Liver (tissue), 8 donors: ENCODE measurements at regions not wholly inside any gene's neighbourhood (a gene's known extent, or its start where the extent isn't known, plus 50 kb on each side); places are given as distances from the start of the nearest gene placed in this dataset.
"Not testable (repeated sequence)": the region's sequence is repeated elsewhere in the genome, so short reads cannot be mapped to it uniquely, and the experiment has no call there.

Experiments used
- DNase-seq: peaks from one replicate; pipeline ENCODE4 v3.0.0-alpha.2; 2017; ENCODE audit warnings: low spot score
- H3K27ac ChIP-seq, 2 donors: one replicate each; pipeline ENCODE4 v1.7.0; 2013; ENCODE audit warnings: inconsistent platforms in 2 of 2, low read length in 2 of 2, control low read depth in 1 of 2, low read depth in 1 of 2, mild to moderate bottlenecking in 1 of 2
- H3K27me3 ChIP-seq, 4 donors: one replicate each; pipeline versions ENCODE4 v1.6.1 to v1.7.0; 2013; ENCODE audit warnings: low read length in 3 of 4, inconsistent platforms in 1 of 4, mild to moderate bottlenecking in 1 of 4, moderate library complexity in 1 of 4; ENCODE audit not compliant: control insufficient read depth in 4 of 4, insufficient read depth in 4 of 4
- H3K36me3 ChIP-seq, 4 donors: one replicate each; pipeline versions ENCODE4 v1.6.1 to v1.7.0; 2013; ENCODE audit warnings: low read length in 3 of 4, mild to moderate bottlenecking in 3 of 4, low read depth in 1 of 4, moderate library complexity in 1 of 4; ENCODE audit not compliant: control insufficient read depth in 4 of 4, insufficient read depth in 3 of 4
- H3K4me1 ChIP-seq, 4 donors: one replicate each; pipeline versions ENCODE4 v1.6.1 to v1.7.0; 2013; ENCODE audit warnings: low read length in 3 of 4, mild to moderate bottlenecking in 3 of 4, moderate library complexity in 1 of 4; ENCODE audit not compliant: control insufficient read depth in 4 of 4, insufficient read depth in 4 of 4
- H3K4me3 ChIP-seq, 3 donors: one replicate each; pipeline versions ENCODE4 v1.6.1 to v1.7.0; 2013; ENCODE audit warnings: low read length in 3 of 3, control low read depth in 1 of 3, low read depth in 1 of 3, mild to moderate bottlenecking in 1 of 3
- H3K9ac ChIP-seq, 2 donors: one replicate each; pipeline ENCODE4 v1.7.0; 2013; ENCODE audit warnings: low read length in 2 of 2, mild to moderate bottlenecking in 2 of 2, moderate library complexity in 2 of 2, control low read depth in 1 of 2, low read depth in 1 of 2
- H3K9me3 ChIP-seq, 4 donors: one replicate each; pipeline versions ENCODE4 v1.6.1 to v1.7.0; 2013; ENCODE audit warnings: low read length in 3 of 4; ENCODE audit not compliant: control insufficient read depth in 4 of 4
- EGR1 ChIP-seq, 2 donors: IDR thresholded peaks; 2 replicates each; pipeline ENCODE4 v1.6.1; 2016 to 2018; ENCODE audit warnings: antibody characterized with exemption in 2 of 2, low read depth in 2 of 2
- FOXA1 ChIP-seq: IDR thresholded peaks from 2 replicates; pipeline ENCODE4 v1.6.1; 2016; ENCODE audit warnings: antibody characterized with exemption
- FOXA2 ChIP-seq: IDR thresholded peaks from 2 replicates; pipeline ENCODE4 v1.6.1; 2016; ENCODE audit warnings: antibody characterized with exemption
- GABPA ChIP-seq, 2 donors: IDR thresholded peaks in 1 of 2; conservative IDR thresholded peaks in 1 of 2; 2 replicates each; pipeline ENCODE4 v1.6.1; 2016; ENCODE audit warnings: antibody characterized with exemption in 2 of 2, mild to moderate bottlenecking in 1 of 2, moderate library complexity in 1 of 2
- HNF4A ChIP-seq, 2 donors: conservative IDR thresholded peaks; 2 replicates each; pipeline ENCODE4 v1.6.1; 2016; ENCODE audit warnings: antibody characterized with exemption in 2 of 2, mild to moderate bottlenecking in 2 of 2
- HNF4G ChIP-seq: IDR thresholded peaks from 2 replicates; pipeline ENCODE4 v1.6.1; 2016; ENCODE audit warnings: antibody characterized with exemption
- JUND ChIP-seq, 2 donors: IDR thresholded peaks; 2 replicates each; pipeline ENCODE4 v1.6.1; 2016; ENCODE audit warnings: antibody characterized with exemption in 2 of 2
- MAX ChIP-seq: IDR thresholded peaks from 2 replicates; pipeline ENCODE4 v1.6.1; 2016; ENCODE audit warnings: antibody characterized with exemption
- NR2F2 ChIP-seq: IDR thresholded peaks from 2 replicates; pipeline ENCODE4 v1.6.1; 2016; ENCODE audit warnings: antibody characterized with exemption
- RAD21 ChIP-seq, 2 donors: IDR thresholded peaks; 2 replicates each; pipeline ENCODE4 v1.6.1; 2016; ENCODE audit warnings: antibody characterized with exemption in 2 of 2, mild to moderate bottlenecking in 2 of 2
- RXRA ChIP-seq, 2 donors: IDR thresholded peaks; 2 replicates each; pipeline ENCODE4 v1.6.1; 2017 to 2018; ENCODE audit warnings: antibody characterized with exemption in 2 of 2, mild to moderate bottlenecking in 1 of 2
- TAF1 ChIP-seq: conservative IDR thresholded peaks from 2 replicates; pipeline ENCODE4 v1.6.1; 2016; ENCODE audit warnings: antibody characterized with exemption, mild to moderate bottlenecking
- YY1 ChIP-seq: IDR thresholded peaks from 2 replicates; pipeline ENCODE4 v1.6.1; 2016; ENCODE audit warnings: antibody characterized with exemption, mild to moderate bottlenecking
- ZBTB33 ChIP-seq: IDR thresholded peaks from 2 replicates; pipeline ENCODE4 v1.6.1; 2016; ENCODE audit warnings: antibody characterized with exemption
- WGBS: extraction: QIAGEN DNeasy Blood & Tissue Kit; methylation state at CpG from one replicate; pipeline ENCODE4 v1.1.7; 2013; 5-methylcytosine and 5-hydroxymethylcytosine counted together
- TF ChIP-seq, protein P1 (sequence below): fragments of 150-350 bp; IDR thresholded peaks from 2 replicates; pipeline ENCODE4 v1.5.1; 2017; ENCODE audit warnings: improper control_type of control experiment, low read depth, low read length; ENCODE audit not compliant: missing input control
- TF ChIP-seq, protein P2 (sequence below): IDR thresholded peaks from 2 replicates; pipeline ENCODE4 v1.6.1; 2016; ENCODE audit warnings: antibody characterized with exemption, mild to moderate bottlenecking
- donor health status: healthy.
- donor health status: healthy.
- donor health status: healthy.
- donor health status: healthy.
- donor health status: healthy.

GRCh38 chr6:137942736-137943135 lies 75.7 kb downstream of the TNFAIP3 start:
- H3K4me1 ChIP-seq = peaks cover 0 to 1% (median 0%) of the 10 kb centered on the region in 4 donors
- H3K36me3 ChIP-seq = no peaks in the 10 kb centered on the region
- TF ChIP-seq TAF1 (no peak), MAX (no peak), HNF4G (no peak), RXRA (IDR thresholded peaks at IDR 0.05) (no peak), GABPA (IDR thresholded peaks at IDR 0.05 in 1 of 2, conservative IDR thresholded peaks at IDR 0.05 in 1 of 2) (no peak), JUND (IDR thresholded peaks at IDR 0.05) (no peak), NR2F2 (no peak), RAD21 (IDR thresholded peaks at IDR 0.05) (no peak), FOXA2 (no peak), ZBTB33 (no peak), FOXA1 (no peak), HNF4A (conservative IDR thresholded peaks at IDR 0.05) (no peak), YY1 (no peak), EGR1 (IDR thresholded peaks at IDR 0.05; ENCODE audit: low read depth in 2 of 2) (no peak)
- TF ChIP-seq, protein P1, sequence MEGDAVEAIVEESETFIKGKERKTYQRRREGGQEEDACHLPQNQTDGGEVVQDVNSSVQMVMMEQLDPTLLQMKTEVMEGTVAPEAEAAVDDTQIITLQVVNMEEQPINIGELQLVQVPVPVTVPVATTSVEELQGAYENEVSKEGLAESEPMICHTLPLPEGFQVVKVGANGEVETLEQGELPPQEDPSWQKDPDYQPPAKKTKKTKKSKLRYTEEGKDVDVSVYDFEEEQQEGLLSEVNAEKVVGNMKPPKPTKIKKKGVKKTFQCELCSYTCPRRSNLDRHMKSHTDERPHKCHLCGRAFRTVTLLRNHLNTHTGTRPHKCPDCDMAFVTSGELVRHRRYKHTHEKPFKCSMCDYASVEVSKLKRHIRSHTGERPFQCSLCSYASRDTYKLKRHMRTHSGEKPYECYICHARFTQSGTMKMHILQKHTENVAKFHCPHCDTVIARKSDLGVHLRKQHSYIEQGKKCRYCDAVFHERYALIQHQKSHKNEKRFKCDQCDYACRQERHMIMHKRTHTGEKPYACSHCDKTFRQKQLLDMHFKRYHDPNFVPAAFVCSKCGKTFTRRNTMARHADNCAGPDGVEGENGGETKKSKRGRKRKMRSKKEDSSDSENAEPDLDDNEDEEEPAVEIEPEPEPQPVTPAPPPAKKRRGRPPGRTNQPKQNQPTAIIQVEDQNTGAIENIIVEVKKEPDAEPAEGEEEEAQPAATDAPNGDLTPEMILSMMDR = no peak
- TF ChIP-seq, protein P2, sequence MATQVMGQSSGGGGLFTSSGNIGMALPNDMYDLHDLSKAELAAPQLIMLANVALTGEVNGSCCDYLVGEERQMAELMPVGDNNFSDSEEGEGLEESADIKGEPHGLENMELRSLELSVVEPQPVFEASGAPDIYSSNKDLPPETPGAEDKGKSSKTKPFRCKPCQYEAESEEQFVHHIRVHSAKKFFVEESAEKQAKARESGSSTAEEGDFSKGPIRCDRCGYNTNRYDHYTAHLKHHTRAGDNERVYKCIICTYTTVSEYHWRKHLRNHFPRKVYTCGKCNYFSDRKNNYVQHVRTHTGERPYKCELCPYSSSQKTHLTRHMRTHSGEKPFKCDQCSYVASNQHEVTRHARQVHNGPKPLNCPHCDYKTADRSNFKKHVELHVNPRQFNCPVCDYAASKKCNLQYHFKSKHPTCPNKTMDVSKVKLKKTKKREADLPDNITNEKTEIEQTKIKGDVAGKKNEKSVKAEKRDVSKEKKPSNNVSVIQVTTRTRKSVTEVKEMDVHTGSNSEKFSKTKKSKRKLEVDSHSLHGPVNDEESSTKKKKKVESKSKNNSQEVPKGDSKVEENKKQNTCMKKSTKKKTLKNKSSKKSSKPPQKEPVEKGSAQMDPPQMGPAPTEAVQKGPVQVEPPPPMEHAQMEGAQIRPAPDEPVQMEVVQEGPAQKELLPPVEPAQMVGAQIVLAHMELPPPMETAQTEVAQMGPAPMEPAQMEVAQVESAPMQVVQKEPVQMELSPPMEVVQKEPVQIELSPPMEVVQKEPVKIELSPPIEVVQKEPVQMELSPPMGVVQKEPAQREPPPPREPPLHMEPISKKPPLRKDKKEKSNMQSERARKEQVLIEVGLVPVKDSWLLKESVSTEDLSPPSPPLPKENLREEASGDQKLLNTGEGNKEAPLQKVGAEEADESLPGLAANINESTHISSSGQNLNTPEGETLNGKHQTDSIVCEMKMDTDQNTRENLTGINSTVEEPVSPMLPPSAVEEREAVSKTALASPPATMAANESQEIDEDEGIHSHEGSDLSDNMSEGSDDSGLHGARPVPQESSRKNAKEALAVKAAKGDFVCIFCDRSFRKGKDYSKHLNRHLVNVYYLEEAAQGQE = no peak
- H3K27me3 ChIP-seq = no peaks in the 10 kb centered on the region
- H3K9me3 ChIP-seq = no peaks in the 10 kb centered on the region
- DNase-seq = no peak
- H3K9ac ChIP-seq = no peak overlapping the region
- H3K4me3 ChIP-seq = no peak overlapping the region
- no peak overlapping the region for H3K27ac ChIP-seq

GRCh38 chr6:137944381-137944780 lies 77.3 kb downstream of the TNFAIP3 start:
- WGBS = 60% methylated on average over 3 of the region's 3 CpGs

More at GRCh38 chr6:137944381-137944780, 77.3 kb downstream of the TNFAIP3 start:
- not testable (repeated sequence) for H3K27me3 ChIP-seq, H3K9me3 ChIP-seq, H3K36me3 ChIP-seq, H3K4me1 ChIP-seq, H3K4me3 ChIP-seq, H3K9ac ChIP-seq, DNase-seq, H3K27ac ChIP-seq
